H9 (cell line): ENCODE measurements at regions not wholly inside any gene's neighbourhood (a gene's known extent, or its start where the extent isn't known, plus 50 kb on each side); places are given as distances from the start of the nearest gene placed in this dataset.
"Not testable (repeated sequence)": the region's sequence is repeated elsewhere in the genome, so short reads cannot be mapped to it uniquely, and the experiment has no call there.

ENCODE experiments used
- DNase-seq: peaks from one replicate; pipeline ENCODE4 v3.0.0-alpha.2; 2017
- H2AFZ ChIP-seq: one replicate; pipeline ENCODE4 v1.6.1; 2013; ENCODE audit warnings: mild to moderate bottlenecking, low read length, control low read depth, moderate library complexity
- H2AK5ac ChIP-seq: 2 replicates; pipeline ENCODE4 v1.6.1; 2013; ENCODE audit warnings: low read length, control low read depth, mixed read lengths; ENCODE audit not compliant: insufficient read length
- H2BK120ac ChIP-seq: one replicate; pipeline ENCODE4 v1.6.1; 2013; ENCODE audit warnings: low read depth, mild to moderate bottlenecking, low read length, control low read depth, inconsistent platforms; ENCODE audit not compliant: poor library complexity, severe bottlenecking
- H2BK12ac ChIP-seq: 2 replicates; pipeline ENCODE4 v1.6.1; 2013; ENCODE audit warnings: low read length, control low read depth, mixed read lengths, low read depth; ENCODE audit not compliant: insufficient read length
- H2BK15ac ChIP-seq: 2 replicates; pipeline ENCODE4 v1.6.1; 2013; ENCODE audit warnings: low read depth, low read length, control low read depth
- H2BK20ac ChIP-seq: one replicate; pipeline ENCODE4 v1.6.1; 2013; ENCODE audit warnings: low read depth, mild to moderate bottlenecking, low read length, control low read depth, inconsistent platforms; ENCODE audit not compliant: poor library complexity, severe bottlenecking
- H2BK5ac ChIP-seq: 2 replicates; pipeline ENCODE4 v1.6.1; 2013; ENCODE audit warnings: low read length, control low read depth, mixed read lengths; ENCODE audit not compliant: insufficient read length
- H3K14ac ChIP-seq: 2 replicates; pipeline ENCODE4 v1.6.1; 2013; ENCODE audit warnings: low read length, control low read depth; ENCODE audit not compliant: insufficient read depth
- H3K18ac ChIP-seq: 2 replicates; pipeline ENCODE4 v1.6.1; 2013; ENCODE audit warnings: low read depth, mild to moderate bottlenecking, mixed read lengths, low read length, control low read depth; ENCODE audit not compliant: insufficient read length
- H3K23ac ChIP-seq: 2 replicates; pipeline ENCODE4 v1.6.1; 2013; ENCODE audit warnings: low read length, control low read depth, mixed read lengths, low read depth; ENCODE audit not compliant: insufficient read length
- H3K23me2 ChIP-seq: 2 replicates; pipeline ENCODE4 v1.6.1; 2013; ENCODE audit warnings: low read depth, mild to moderate bottlenecking, mixed read lengths, low read length, control low read depth; ENCODE audit not compliant: insufficient read length, poor library complexity, severe bottlenecking
- H3K27ac ChIP-seq: 2 replicates; pipeline ENCODE4 v1.5.1; 2013; ENCODE audit warnings: low read length, control low read depth, mixed read lengths, low read depth; ENCODE audit not compliant: insufficient read length
- H3K27me3 ChIP-seq: 2 replicates; pipeline ENCODE4 v1.6.1; 2013; ENCODE audit warnings: low read length, control low read depth, inconsistent platforms; ENCODE audit not compliant: insufficient read depth
- H3K4ac ChIP-seq: 2 replicates; pipeline ENCODE4 v1.6.1; 2013; ENCODE audit warnings: low read depth, mild to moderate bottlenecking, control low read depth, inconsistent platforms, low read length, moderate library complexity
- H3K4me1 ChIP-seq: 2 replicates; pipeline ENCODE4 v1.6.1; 2013; ENCODE audit warnings: low read length, control low read depth, inconsistent platforms; ENCODE audit not compliant: insufficient read depth
- H3K4me2 ChIP-seq: 2 replicates; pipeline ENCODE4 v1.6.1; 2013; ENCODE audit warnings: low read length, control low read depth, mixed read lengths; ENCODE audit not compliant: insufficient read length, insufficient read depth
- H3K56ac ChIP-seq: 2 replicates; pipeline ENCODE4 v1.6.1; 2013; ENCODE audit warnings: low read depth, mild to moderate bottlenecking, mixed read lengths, low read length, control low read depth; ENCODE audit not compliant: insufficient read length
- H3K79me1 ChIP-seq: 2 replicates; pipeline ENCODE4 v1.6.1; 2013; ENCODE audit warnings: low read depth, mild to moderate bottlenecking, moderate library complexity, low read length, control low read depth, inconsistent platforms; ENCODE audit not compliant: insufficient read depth, poor library complexity, severe bottlenecking
- H3K79me2 ChIP-seq: 2 replicates; pipeline ENCODE4 v1.6.1; 2013; ENCODE audit warnings: low read length, control low read depth, inconsistent platforms; ENCODE audit not compliant: insufficient read depth
- H3K9ac ChIP-seq: 2 replicates; pipeline ENCODE4 v1.6.1; 2013; ENCODE audit warnings: low read length, control low read depth, mixed read lengths; ENCODE audit not compliant: insufficient read length; ENCODE audit errors: extremely low read depth
- H3K9me3 ChIP-seq: one replicate; pipeline ENCODE4 v1.6.1; 2013; ENCODE audit warnings: low read depth, low read length, inconsistent platforms; ENCODE audit not compliant: control insufficient read depth
- H3T11ph ChIP-seq: one replicate; pipeline ENCODE4 v1.6.1; 2013; ENCODE audit warnings: mild to moderate bottlenecking, low read length, control low read depth, inconsistent platforms
- H4K20me1 ChIP-seq: one replicate; pipeline ENCODE4 v1.6.1; 2013; ENCODE audit not compliant: control insufficient read depth, insufficient read length, insufficient read depth
- H4K5ac ChIP-seq: 2 replicates; pipeline ENCODE4 v1.6.1; 2013; ENCODE audit warnings: low read depth, mild to moderate bottlenecking, mixed read lengths, low read length, control low read depth; ENCODE audit not compliant: insufficient read length
- H4K8ac ChIP-seq: replicated peaks from 2 replicates; pipeline ENCODE4 v1.6.1; 2013; ENCODE audit warnings: low read length, control low read depth, mixed read lengths, low read depth; ENCODE audit not compliant: insufficient read length
- H4K91ac ChIP-seq: 2 replicates; pipeline ENCODE4 v1.6.1; 2013; ENCODE audit warnings: low read depth, mild to moderate bottlenecking, moderate library complexity, mixed read lengths, low read length, control low read depth; ENCODE audit not compliant: insufficient read length
- H3K27ac Mint-ChIP-seq, 3 experiments: 2 replicates in 2 of 3; 3 replicates in 1 of 3; pipeline ENCODE4 v1.8.0; 2020 to 2021; ENCODE audit warnings: mixed read lengths in 3 of 3, mild to moderate bottlenecking in 1 of 3, moderate library complexity in 1 of 3
- H3K27me3 Mint-ChIP-seq: 2 replicates; pipeline ENCODE4 v1.8.0; 2021; ENCODE audit warnings: low read depth, mild to moderate bottlenecking, moderate library complexity, mixed read lengths
- H3K36me3 Mint-ChIP-seq, 3 experiments: 2 replicates in 2 of 3; 3 replicates in 1 of 3; pipeline ENCODE4 v1.8.0; 2020 to 2021; ENCODE audit warnings: low read depth in 3 of 3, mixed read lengths in 3 of 3; ENCODE audit not compliant: insufficient read depth in 1 of 3
- H3K4me1 Mint-ChIP-seq, 2 experiments: 2 replicates each; pipeline ENCODE4 v1.8.0; 2020; ENCODE audit warnings: mixed read lengths in 2 of 2
- H3K4me3 Mint-ChIP-seq, 2 experiments: 2 replicates in 1 of 2; 3 replicates in 1 of 2; pipeline ENCODE4 v1.8.0; 2020 to 2021; ENCODE audit warnings: mild to moderate bottlenecking in 2 of 2, mixed read lengths in 2 of 2, moderate library complexity in 1 of 2
- H3K9me3 Mint-ChIP-seq, 2 experiments: 2 replicates in 1 of 2; 3 replicates in 1 of 2; pipeline ENCODE4 v1.8.0; 2020; ENCODE audit warnings: mild to moderate bottlenecking in 2 of 2, mixed read lengths in 2 of 2, moderate library complexity in 1 of 2
- WGBS: extraction: QIAGEN DNeasy Blood & Tissue Kit; methylation state at CpG from one replicate; pipeline ENCODE4 v1.1.7; 2013; ENCODE audit warnings: missing lambda C conversion rate, low lambda C conversion rate, mixed read lengths; ENCODE audit not compliant: insufficient read length; ENCODE audit errors: extremely low coverage; 5-methylcytosine and 5-hydroxymethylcytosine counted together
- TF ChIP-seq, protein P1 (sequence below): fragments of 200-600 bp; sonication (generic); conservative IDR thresholded peaks from 3 replicates; pipeline ENCODE4 v1.8.0; 2021; ENCODE audit warnings: antibody characterized with exemption, mild to moderate bottlenecking

DNA sequence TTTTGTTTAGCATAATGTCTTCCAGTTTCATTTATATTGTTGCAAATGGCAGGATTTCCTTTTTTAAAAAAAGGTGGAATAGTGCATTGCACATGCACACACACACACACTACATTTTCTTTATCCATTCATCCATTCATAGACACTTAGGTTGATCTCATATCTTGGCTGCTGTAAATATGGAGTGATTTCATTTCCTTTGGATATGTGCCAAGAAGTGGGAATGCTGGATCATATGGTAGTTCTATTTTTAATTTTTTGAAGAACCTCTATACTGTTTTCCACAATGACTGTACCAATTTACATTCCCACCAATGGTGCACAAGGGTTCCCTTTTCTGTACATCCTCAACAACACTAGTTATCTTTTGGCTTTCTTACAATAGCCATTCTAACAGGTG is 68.9 kb downstream of the EBLN1 start:
- Histone ChIP-seq H3K4ac (no peak overlapping the region), H3K79me2 (no peaks in the 10 kb centered on the region), H3K9me3 (no peaks in the 10 kb centered on the region), H2AFZ (no peak overlapping the region), H3K14ac (no peak overlapping the region), H2BK20ac (no peak overlapping the region), H3K27me3 (no peaks in the 10 kb centered on the region), H3K18ac (no peak overlapping the region), H3K56ac (no peak overlapping the region), H4K5ac (no peak overlapping the region), H3K23me2 (no peaks in the 10 kb centered on the region), H2BK12ac (no peak overlapping the region), H2BK5ac (no peak overlapping the region), H3K27ac (no peak overlapping the region), H2BK120ac (no peak overlapping the region), H4K91ac (no peak overlapping the region), H3K4me2 (no peak overlapping the region), H2AK5ac (no peak overlapping the region), H3T11ph (no peak overlapping the region), H3K79me1 (no peaks in the 10 kb centered on the region), H4K8ac (no peak overlapping the region), H3K4me1 (no peaks in the 10 kb centered on the region), H3K23ac (no peak overlapping the region), H4K20me1 (no peaks in the 10 kb centered on the region), H2BK15ac (no peak overlapping the region), H3K9ac (no peak overlapping the region)
- no peaks in the 10 kb centered on the region for H3K4me1 Mint-ChIP-seq
- H3K36me3 Mint-ChIP-seq: peaks cover 0 to 2% (median 0%) of the 10 kb centered on the region in 3 experiments; a peak in 2 of 7 replicates
- no peak overlapping the region for H3K27ac Mint-ChIP-seq
- no peaks in the 10 kb centered on the region; the same call in 1 of the 2 replicates for H3K27me3 Mint-ChIP-seq
- no peak overlapping the region for H3K4me3 Mint-ChIP-seq
- TF ChIP-seq, protein P1, sequence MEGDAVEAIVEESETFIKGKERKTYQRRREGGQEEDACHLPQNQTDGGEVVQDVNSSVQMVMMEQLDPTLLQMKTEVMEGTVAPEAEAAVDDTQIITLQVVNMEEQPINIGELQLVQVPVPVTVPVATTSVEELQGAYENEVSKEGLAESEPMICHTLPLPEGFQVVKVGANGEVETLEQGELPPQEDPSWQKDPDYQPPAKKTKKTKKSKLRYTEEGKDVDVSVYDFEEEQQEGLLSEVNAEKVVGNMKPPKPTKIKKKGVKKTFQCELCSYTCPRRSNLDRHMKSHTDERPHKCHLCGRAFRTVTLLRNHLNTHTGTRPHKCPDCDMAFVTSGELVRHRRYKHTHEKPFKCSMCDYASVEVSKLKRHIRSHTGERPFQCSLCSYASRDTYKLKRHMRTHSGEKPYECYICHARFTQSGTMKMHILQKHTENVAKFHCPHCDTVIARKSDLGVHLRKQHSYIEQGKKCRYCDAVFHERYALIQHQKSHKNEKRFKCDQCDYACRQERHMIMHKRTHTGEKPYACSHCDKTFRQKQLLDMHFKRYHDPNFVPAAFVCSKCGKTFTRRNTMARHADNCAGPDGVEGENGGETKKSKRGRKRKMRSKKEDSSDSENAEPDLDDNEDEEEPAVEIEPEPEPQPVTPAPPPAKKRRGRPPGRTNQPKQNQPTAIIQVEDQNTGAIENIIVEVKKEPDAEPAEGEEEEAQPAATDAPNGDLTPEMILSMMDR: no peak
- H3K9me3 Mint-ChIP-seq: peaks cover 0 to 13% of the 10 kb centered on the region in 2 experiments; a peak in 3 of 5 replicates
- no peak for DNase-seq

DNA sequence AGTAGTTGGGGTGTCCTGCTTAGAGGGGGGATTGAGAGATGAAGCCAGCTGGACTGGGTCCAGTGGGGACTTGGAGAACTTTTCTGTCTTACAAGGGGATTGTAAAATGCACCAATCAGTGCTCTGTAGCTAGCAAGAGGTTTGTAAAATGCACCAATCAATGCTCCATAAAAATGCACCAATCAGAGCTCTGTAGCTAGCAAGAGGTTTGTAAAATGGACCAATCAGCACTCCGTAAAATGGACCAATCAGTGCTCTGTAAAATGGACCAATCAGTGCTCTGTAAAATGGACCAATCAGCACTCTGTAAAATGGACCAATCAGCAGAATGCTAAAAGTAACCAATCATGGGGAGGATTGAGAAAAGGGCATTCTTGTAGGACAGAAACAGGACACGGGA is 71.9 kb downstream of the EBLN1 start:
- H3K27ac Mint-ChIP-seq, H3K18ac ChIP-seq, H3K4me1 ChIP-seq, H3K9ac ChIP-seq, H3K23me2 ChIP-seq, H4K20me1 ChIP-seq, DNase-seq, H2BK12ac ChIP-seq, H4K8ac ChIP-seq, H2BK20ac ChIP-seq, H3T11ph ChIP-seq, H3K4me3 Mint-ChIP-seq, H3K23ac ChIP-seq, H3K27me3 Mint-ChIP-seq, H3K4ac ChIP-seq, H3K9me3 ChIP-seq, H3K14ac ChIP-seq, H3K79me2 ChIP-seq, H4K5ac ChIP-seq, H2BK5ac ChIP-seq, H3K36me3 Mint-ChIP-seq, H2BK120ac ChIP-seq, H2BK15ac ChIP-seq, H3K79me1 ChIP-seq, H2AK5ac ChIP-seq, H2AFZ ChIP-seq, H3K27ac ChIP-seq, H3K4me2 ChIP-seq, H3K9me3 Mint-ChIP-seq, H4K91ac ChIP-seq, H3K4me1 Mint-ChIP-seq, H3K27me3 ChIP-seq, H3K56ac ChIP-seq: not testable (repeated sequence)
- no CpG with 5 or more reads among the region's 2 CpGs for WGBS
